OCI-M2 (cell line): ENCODE measurements at regions not wholly inside any gene's neighbourhood (a gene's known extent, or its start where the extent isn't known, plus 50 kb on each side); places are given as distances from the start of the nearest gene placed in this dataset.

Experiments used
- DNase-seq: peaks from one replicate; lab custom pipeline; 2025; ENCODE audit not compliant: unreplicated experiment; lab: John Stamatoyannopoulos, UW

GRCh38 chr4:166481055-166481454, 608.0 kb downstream of the TLL1 start:
- no peak for DNase-seq

GRCh38 chr4:166481739-166482138, 608.7 kb downstream of the TLL1 start:
- no peak for DNase-seq

- no peak for DNase-seq
Measured at GRCh38 chr4:166482758-166483157, 609.7 kb downstream of the TLL1 start.

- no peak for DNase-seq
Measured at GRCh38 chr4:166491635-166492034, 618.6 kb downstream of the TLL1 start.

- DNase-seq = no peak
Measured at GRCh38 chr4:166493924-166494345, 620.9 kb downstream of the TLL1 start.

- no peak for DNase-seq
Measured at GRCh38 chr4:166498546-166498945, 625.5 kb downstream of the TLL1 start.

- DNase-seq = no peak
Measured at GRCh38 chr4:166499820-166500219, 626.8 kb downstream of the TLL1 start.

GRCh38 chr4:166501941-166502382, 628.9 kb downstream of the TLL1 start:
- no peak for DNase-seq

- no peak for DNase-seq
Measured at GRCh38 chr4:166502660-166503059, 629.6 kb downstream of the TLL1 start.

- DNase-seq = no peak
Measured at GRCh38 chr4:166506051-166506450, 633.0 kb downstream of the TLL1 start.

- no peak for DNase-seq
Measured at GRCh38 chr4:166512267-166512666, 639.2 kb downstream of the TLL1 start.

GRCh38 chr4:166518315-166518714, 645.3 kb downstream of the TLL1 start:
- DNase-seq = no peak

- DNase-seq = no peak
Measured at GRCh38 chr4:166518776-166519175, 645.7 kb downstream of the TLL1 start.

- DNase-seq = no peak
Measured at GRCh38 chr4:166519774-166520173, 646.7 kb downstream of the TLL1 start.

GRCh38 chr4:166527500-166527899, 654.5 kb downstream of the TLL1 start:
- no peak for DNase-seq

- DNase-seq = no peak
Measured at GRCh38 chr4:166531703-166532102, 658.7 kb downstream of the TLL1 start.

GRCh38 chr4:166535865-166536264, 662.8 kb downstream of the TLL1 start:
- DNase-seq = no peak

GRCh38 chr4:166538491-166539005, 665.5 kb downstream of the TLL1 start:
- DNase-seq = no peak

- no peak for DNase-seq
Measured at GRCh38 chr4:166546009-166546408, 673.0 kb downstream of the TLL1 start.

- DNase-seq = no peak
Measured at GRCh38 chr4:166577639-166578038, 656.7 kb downstream of the SPOCK3 start.

GRCh38 chr4:166585491-166585890, 648.8 kb downstream of the SPOCK3 start:
- DNase-seq = no peak

- DNase-seq = no peak
Measured at GRCh38 chr4:166594326-166594946, 639.9 kb downstream of the SPOCK3 start.

- no peak for DNase-seq
Measured at GRCh38 chr4:166600264-166600663, 634.0 kb downstream of the SPOCK3 start.
